Transverse colon (tissue), 3 donors: ENCODE measurements at regions not wholly inside any gene's neighbourhood (a gene's known extent, or its start where the extent isn't known, plus 50 kb on each side); places are given as distances from the start of the nearest gene placed in this dataset.

Experiments
- CTCF ChIP-seq, 5 experiments: fragments of 200-600 bp in 3 of 5; fragments of 450-650 bp in 2 of 5; sonication (generic) in 3 of 5; IDR thresholded peaks; 1 replicate in 2 of 5; 2 replicates in 3 of 5; pipeline ENCODE4 v1.5.1; 2016 to 2017; ENCODE audit warnings: antibody characterized with exemption in 5 of 5, inconsistent platforms in 3 of 5, mild to moderate bottlenecking in 2 of 5, moderate library complexity in 1 of 5
- EP300 ChIP-seq: sonication (generic); formaldehyde crosslinking; IDR thresholded peaks from one replicate; pipeline ENCODE4 v1.6.1; 2017; ENCODE audit warnings: antibody characterized with exemption, low read depth
- POLR2A ChIP-seq: fragments of 450-650 bp; IDR thresholded peaks from one replicate; pipeline ENCODE4 v1.6.1; 2016; ENCODE audit warnings: antibody characterized with exemption, mild to moderate bottlenecking, moderate library complexity

- TF ChIP-seq CTCF (IDR thresholded peaks at IDR 0.05) (no peak), POLR2A (no peak), EP300 (no peak)
Observed at GRCh38 chr5:97801461-97801860, 618.4 kb upstream of the RIOK2 start.
